ENCODE measurements at regions not wholly inside any gene's neighbourhood (a gene's known extent, or its start where the extent isn't known, plus 50 kb on each side); places are given as distances from the start of the nearest gene placed in this dataset.
"Not testable (repeated sequence)": the region's sequence is repeated elsewhere in the genome, so short reads cannot be mapped to it uniquely, and the experiment has no call there.

DNA sequence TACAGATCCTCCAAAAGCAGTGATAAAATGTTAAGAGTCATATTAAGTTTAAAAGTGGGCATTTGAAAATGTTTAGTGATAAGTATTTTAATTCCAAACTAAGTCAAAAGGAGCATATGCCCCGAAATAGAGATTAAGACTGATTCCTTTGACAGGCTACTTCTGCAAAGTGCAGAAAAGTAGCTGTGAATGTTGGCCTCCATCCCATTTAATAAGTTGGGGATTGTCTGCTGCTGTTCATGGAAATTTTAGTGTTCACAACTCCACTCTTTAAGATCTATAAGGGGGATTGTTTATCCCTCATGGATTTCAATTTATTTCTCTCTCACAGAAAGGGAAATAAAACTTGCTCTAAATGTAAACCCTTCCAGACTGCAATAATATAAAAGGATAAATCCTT, 278.3 kb downstream of the KCTD12 start:
- DNase-seq: no peak

DNA sequence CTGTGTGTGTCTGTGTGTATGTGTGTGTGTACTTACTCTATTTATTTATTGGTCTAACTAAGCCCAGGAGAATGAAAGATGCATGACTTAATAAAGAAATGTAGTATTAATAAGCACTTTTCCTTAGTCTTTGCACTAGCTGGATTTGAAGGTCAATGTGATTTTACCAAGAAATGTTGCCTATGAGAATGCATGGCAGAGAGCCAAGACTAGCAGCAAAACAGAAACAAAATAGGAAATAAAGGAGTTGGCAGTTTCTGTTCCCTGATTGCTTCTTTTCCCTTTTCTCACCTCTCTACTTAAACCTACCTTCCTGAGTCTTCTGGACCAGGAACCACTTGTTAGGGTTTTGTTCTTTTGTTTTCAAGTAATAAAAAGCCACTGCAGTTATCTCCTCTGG, 286.1 kb downstream of the KCTD12 start:
- no peak for DNase-seq

GRCh38 chr13:76597868-76598267, 288.3 kb downstream of the KCTD12 start:
- DNase-seq: no peak

DNA sequence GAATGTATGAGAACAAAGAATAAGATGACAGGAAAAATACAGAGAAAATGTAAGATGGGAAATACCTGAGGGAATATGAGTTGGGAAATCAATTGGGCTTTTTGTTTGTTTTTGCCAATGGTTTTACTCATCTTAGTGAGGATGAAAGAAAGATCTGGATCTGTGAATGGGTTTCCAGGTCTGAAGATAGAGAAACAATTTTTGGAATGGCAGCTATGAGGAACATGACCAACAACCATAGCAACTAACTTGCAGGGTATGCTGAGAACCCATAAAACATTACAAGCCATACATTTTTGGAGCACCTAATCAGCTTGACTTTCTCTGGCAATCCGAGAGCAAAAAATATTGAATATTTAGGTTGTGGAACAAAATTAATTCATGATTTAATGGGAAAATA, 290.0 kb downstream of the KCTD12 start:
- no peak for DNase-seq

- DNase-seq: no peak
Observed at GRCh38 chr13:76594435-76594834, 291.8 kb downstream of the KCTD12 start.

DNA sequence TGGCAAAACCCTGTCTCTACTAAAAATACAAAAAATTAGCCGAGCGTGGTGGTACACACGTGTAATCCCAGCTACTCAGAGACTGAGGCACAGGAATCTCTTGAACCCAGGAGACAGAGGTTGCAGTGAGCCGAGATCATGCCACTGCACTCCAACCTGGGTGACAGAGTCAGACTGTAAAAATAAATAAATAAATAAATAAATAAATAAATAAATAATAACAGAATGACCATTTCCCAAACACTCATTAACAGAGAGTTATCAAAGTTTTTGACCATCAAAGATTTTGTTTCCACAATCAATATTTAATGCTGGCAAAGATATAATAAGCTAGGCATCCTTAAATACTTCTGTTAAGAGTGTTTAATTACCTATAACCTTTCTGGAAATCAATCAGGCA, 299.4 kb downstream of the KCTD12 start:
- DNase-seq: no peak

GRCh38 chr13:76579701-76580100, 306.5 kb downstream of the KCTD12 start:
- no peak for DNase-seq

- not testable (repeated sequence) for DNase-seq
Observed at GRCh38 chr13:76575634-76576033, 310.6 kb downstream of the KCTD12 start.

- DNase-seq: no peak
Observed at GRCh38 chr13:76570510-76570971, 315.7 kb downstream of the KCTD12 start.

DNA sequence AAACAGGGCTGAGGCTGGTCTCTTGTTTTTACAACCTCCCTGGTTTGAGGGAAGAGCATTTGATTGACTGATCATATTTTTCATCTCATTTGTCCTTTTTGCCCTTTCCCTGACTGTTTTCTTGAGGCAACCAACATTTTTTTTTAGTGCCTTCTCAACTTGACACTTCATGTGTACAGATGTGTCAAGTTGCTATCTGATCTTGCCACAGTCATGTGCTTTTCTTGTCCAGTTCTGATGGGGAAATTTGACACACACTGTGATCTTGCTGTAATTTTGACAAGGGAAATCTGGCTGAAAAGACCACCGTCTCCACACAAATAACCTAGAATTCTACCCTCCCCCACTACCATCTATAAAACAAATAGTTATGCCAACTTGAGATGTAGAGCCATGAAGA, 329.6 kb downstream of the KCTD12 start:
- no peak for DNase-seq

- no peak for DNase-seq
Observed at GRCh38 chr13:76552807-76553206, 333.4 kb downstream of the KCTD12 start.

DNA sequence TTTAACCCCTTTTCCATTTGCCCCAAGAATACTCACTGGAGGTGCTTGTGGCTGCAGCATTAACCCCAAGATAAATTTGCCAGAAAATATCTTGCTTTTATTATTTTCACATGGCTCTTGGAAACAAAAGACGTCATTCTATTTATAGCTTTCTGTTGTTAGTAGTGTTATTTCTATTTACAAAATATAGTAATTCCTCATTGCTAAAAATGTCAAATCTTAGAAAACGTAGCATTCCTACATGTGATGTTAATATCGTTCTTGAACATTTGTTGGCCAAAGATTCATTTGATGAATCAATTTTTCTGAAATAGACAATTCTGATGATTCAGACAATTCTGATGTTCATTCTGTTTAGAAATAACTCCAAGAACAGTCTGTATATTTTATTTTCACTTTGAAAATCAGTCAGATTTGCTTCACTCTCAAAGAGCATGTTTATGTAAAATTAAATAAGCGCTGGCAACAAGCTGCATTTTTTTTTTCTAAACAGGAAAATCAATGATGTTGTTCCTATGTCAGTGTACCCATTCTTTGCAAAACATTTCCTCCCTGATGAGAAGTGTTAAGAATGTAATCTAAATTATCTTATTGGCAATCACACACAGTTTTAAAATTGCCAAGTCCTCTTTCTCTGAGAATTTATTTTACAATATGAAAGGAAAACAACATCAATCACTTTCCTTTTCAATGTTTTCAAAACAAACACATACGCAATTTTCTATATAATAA, 334.0 kb downstream of the KCTD12 start:
- no peak for DNase-seq

DNA sequence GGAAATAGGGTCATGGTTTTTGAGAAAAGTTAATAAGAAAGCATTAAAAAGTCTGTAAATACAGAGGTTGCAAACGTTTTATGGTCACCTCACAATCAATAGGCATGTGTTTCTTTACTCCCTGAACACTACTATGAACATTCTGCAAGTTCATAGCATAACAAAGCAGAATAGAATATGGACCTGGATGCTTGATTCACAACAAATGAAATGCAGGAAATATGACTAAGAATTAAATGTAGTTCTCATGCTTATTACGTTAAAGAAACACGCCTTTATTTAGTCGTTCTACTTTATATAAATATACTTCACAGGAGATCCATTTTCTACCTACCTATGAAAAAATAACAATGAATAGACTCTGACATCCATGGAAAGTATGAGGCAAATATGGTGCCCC, 344.0 kb downstream of the KCTD12 start:
- DNase-seq: no peak

DNA sequence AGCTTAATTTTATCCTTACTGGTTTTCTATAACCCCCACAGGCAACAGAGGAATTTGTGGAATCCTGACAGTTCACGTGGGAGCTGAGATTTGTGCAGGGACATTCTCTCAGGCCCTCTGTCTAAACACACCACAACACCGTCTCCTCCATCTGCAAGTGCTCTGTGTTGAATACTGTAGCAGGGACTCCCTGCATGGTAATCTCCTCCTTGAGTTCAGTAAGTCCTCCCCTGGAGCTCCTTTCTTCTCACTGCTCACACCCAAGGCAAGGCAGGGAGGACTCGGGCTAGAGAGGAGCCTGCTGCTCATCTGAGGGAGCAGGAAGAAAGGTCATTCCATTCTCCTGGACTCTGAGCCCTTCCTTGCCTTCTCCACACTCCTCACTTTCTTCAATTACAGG, 348.2 kb downstream of the KCTD12 start:
- no peak for DNase-seq

- DNase-seq: no peak
Observed at GRCh38 chr13:76533251-76533650, 353.0 kb downstream of the KCTD12 start.

GRCh38 chr13:76527041-76527440, 359.2 kb downstream of the KCTD12 start:
- no peak for DNase-seq

DNA sequence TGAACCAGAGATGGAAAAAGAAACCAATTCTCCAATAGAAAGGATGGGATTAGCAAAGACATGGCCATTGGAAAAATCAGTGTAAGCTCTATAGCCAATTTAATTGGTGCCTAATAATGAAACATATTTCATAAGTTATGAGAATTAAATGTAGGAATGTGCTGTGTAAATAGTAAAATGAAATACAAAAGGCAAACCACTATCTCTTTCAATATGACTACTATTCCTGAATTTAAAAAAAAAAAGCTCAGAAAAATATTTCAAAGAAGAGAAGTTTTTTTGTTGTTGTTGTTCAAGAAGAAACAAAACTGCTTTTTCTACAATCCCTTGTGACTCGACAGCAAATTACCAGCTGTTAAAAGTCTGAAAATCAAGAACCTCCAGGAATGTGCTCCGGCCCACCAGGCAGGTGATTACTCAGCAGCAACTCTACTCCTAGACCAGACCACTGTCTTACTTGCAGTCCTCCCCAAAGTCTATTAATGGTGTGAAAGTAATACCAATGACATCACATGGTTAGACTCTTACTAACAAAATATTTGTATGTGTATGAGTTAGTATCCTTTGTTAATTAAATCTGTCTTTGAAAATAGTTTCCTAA, 362.4 kb downstream of the KCTD12 start:
- no peak for DNase-seq

DNA sequence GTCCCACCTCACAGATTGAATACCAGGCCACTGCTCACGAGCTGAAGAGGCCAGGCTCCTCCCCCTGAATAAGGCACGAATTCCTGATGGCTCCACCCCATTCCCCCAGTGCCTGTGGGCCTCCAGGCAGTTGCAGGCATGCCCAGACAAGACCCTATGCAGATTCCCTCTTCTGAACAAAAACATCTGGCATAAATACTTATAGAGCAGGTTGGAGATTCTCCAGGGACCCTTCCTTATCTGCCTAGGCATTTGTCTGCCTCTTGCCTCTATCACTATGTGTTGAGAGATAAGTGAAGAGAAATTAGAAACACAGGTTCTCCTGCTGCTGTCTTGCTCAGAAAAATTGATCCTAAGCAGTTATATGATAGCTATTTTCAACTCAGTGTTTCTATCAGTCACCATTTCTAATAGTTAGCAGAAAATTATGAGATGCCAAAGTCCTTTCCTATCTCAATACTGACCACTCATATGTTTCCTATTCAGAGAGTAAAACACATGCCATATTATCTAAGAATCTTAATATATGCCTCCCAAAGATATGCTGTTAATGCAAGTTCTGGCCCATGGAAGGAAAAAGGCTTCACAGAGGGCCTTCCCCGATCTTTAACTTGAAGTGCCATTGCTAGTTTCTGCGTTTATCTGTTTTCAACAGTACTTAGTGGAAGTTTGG, 364.0 kb downstream of the KCTD12 start:
- no peak for DNase-seq

DNA sequence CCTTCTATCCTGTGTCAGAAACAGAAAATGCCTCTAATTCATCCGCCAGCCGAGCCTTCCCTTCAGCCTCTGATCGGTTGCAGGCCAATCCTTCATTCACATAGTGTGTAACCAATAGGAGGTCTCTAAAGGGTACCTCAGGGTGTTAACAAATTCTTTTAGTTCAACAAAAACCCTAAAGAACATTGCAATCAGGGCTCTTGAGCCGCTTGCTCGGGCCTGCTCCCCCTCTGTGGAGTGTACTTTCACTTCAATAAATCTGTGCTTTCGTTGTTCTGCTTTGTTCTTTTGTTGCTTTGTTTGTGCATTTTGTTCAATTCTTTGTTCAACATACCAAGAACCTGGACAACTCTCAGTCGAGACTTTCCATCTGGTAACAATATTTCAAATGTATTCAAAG, 366.5 kb downstream of the KCTD12 start:
- DNase-seq: no peak

DNA sequence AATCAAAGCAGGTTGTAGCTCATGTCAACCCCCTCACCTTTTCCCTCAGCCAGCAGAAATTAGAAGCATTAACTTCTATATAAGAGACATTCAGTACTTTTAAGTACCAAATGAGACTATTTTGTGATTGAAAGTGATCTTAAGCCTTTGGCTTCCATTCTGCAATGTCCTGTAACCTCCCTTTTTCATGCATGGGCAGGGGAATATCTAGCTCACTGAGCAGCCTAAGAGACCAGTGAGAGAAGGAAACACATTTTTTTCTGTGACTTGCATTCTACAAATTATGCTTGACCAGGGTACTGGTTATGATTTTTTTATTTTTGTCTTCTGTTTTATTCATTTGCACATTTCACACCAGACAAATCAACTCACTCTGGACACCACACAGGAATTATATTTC, 369.6 kb downstream of the KCTD12 start:
- no peak for DNase-seq

- no peak for DNase-seq
Observed at GRCh38 chr13:76516013-76516412, 370.2 kb downstream of the KCTD12 start.

DNA sequence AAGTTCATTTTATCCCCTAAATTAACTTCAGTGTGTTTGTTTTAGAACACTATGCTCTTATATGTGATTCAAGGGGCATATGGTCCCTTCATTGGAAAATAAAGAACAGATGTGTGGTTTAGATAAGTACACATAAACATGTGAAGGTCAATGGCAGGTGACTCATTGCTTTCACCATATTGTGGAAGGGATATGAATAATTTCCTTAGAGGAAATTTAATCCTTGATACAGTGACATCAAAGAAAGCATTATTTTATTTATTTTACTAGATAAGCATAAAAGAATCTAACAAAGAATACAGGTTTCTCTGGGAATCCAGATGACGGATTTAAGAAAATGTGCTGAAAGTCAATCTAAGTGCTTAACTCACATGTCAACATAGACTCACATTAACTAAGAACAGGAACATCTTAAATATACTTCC, 373.5 kb downstream of the KCTD12 start:
- no peak for DNase-seq

DNA sequence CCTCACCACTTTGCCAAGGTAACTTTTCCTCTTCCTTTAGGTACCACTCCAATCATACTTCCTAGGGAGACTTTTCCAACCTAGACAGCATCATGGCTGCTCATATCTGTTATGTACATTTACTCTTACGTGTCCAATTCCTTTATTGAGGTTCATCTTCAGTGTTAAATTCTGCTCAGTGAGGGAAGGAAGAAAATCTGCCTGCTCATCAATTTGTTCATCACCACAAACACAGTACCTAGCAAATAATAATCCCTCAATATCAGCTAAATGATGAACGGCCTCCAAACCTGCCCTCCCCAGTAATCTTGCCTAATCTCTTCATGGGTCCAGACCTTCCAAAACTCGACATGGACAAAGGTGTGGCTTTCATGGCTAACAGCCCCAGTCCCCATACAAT, 380.8 kb downstream of the KCTD12 start:
- DNase-seq: no peak

GRCh38 chr13:76503766-76504165, 382.4 kb downstream of the KCTD12 start:
- DNase-seq: no peak

Measured in NCI-H1105 treated with DMSO at 0.1 percent for 48 hours (cell line).